RPMI7951 (cell line): ENCODE measurements at regions not wholly inside any gene's neighbourhood (a gene's known extent, or its start where the extent isn't known, plus 50 kb on each side); places are given as distances from the start of the nearest gene placed in this dataset.
A peak's percentile ranks its signal among the peaks of the same experiment; 100 is the strongest.

Source experiments
- DNase-seq: peaks from one replicate; pipeline ENCODE4 v3.0.0-alpha.2; 2012; ENCODE audit warnings: low read depth

DNA sequence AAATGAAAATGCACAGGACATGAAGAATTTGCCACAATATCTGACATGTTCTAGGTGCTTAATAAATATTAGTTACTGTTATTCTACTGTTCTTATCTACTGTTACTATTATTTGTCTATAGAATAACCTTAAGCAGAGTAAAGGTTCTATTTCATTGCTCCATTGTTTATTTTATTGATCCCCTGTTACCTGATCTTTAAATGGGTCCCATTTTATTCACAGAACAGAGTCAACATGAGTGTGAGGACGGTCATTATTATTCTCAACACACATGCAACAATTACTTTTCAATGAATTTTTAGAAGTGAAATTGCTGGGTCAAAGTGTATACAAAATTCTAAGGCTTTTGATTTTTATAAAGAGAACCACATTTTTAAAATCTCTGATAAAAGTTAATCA is 186.9 kb downstream of the AHR start:
- no peak for DNase-seq

DNA sequence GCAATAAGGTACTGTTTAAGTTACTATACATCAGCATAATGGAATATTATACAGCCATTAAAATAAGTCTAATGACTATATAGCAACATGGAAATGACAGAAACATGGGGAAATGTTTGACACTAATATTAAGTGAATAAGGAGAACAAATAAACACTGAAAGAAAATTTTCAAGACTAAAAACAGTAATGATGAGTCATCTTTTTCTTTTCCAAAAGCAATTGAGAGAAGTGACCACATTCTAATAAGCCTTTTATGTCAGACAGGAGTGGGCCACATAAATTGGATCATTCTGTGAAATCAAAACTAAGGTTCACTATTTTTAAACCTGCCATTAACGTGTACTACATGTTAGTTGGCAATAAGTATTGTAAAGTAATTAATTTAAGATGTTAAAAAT is 187.5 kb downstream of the AHR start:
- no peak for DNase-seq

DNA sequence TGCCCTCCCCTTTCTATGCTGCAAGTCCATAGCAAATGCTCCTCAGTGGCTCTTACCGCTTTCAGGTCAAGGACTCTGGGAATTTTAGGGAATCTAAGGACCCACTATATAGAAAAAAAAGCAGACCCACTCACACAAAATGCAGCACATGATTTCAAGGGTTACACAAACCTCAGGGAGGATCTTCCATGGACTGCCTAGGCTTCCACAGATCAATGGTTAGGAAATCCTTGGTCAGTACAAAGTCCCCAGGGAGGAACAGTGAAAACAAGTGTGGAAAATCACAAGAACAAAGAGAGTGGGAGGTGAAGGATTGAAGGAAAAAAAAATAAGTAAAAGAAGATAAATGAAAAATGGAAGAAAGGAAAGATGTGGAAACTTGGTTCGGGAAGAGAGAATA is 188.4 kb downstream of the AHR start:
- no peak for DNase-seq

DNA sequence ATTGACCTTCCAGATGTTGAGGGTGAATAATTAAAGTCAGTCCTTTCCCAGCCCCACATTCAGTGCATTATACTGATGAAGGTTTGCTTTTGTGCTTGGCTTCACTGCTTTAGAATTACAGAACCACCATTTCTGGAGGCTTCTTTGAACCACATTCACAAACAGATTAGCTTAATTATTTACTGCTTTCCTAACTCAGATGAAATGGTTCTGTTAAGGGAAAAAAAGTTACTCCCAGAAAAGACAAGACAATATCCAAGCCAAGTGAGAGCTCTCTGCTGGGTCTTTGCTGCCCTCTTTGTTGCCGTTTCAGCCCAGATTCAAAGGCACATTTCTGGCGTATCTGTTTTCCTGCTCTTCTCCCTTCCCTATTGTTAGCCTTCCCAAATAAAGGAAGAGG is 188.9 kb downstream of the AHR start:
- DNase-seq, result no peak

DNA sequence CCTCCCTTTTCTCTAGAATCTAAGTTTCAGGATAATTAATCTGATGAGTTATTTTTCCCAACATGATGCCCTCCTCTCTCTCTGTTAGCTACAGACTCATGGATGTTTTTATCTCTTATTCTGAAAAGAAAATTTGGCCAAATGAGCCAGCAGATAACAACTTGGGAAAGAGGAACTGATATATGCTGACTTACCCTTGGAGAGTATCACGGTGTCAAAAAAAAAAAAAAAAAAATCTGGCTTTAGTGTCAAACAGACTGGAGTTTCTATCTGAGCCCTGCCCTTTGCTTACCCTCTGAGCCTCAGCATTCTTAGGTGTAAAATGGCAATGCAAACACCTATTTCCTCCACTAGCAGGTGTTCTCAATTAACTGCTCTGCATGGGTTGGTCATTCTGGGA is 190.4 kb downstream of the AHR start:
- DNase-seq, result no peak

DNA sequence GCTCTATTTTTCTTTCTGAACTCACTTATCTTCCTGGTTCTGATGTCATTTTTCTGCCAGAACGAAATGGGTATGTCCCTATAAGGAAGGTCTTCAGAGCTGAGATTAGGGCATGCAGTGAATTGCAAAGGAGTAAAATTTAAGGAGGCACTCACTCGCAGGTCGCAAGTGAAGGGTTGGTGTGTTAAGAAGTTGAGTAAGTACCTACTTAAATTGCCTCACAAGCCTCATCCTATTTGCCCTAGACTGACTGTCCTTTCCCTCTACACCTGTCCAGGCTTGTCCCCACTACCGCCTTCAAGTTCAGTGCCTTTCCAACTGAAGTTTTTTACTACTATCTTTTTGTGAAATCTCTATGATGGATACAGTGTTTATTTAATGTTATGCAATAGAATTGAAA is 191.5 kb downstream of the AHR start:
- DNase-seq, result no peak

DNA sequence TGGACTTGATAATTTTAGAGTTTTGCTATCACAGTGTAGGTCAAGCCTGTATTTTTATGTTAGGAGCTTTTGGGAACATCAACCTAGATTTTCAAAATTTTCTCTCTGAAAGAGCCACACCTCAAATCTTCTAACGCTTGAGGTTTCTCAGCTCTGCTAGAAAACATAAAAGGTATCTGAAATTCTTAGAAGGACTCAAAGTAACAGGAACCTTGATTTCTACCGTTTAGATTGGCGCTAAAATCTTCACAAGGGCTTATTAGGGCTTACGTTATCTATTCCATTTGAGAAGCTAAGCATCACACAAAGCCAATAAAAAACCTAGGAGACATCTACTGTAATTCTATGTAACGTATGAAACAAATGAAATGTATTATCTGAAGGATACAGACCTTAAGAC is 192.4 kb downstream of the AHR start:
- DNase-seq, result no peak

DNA sequence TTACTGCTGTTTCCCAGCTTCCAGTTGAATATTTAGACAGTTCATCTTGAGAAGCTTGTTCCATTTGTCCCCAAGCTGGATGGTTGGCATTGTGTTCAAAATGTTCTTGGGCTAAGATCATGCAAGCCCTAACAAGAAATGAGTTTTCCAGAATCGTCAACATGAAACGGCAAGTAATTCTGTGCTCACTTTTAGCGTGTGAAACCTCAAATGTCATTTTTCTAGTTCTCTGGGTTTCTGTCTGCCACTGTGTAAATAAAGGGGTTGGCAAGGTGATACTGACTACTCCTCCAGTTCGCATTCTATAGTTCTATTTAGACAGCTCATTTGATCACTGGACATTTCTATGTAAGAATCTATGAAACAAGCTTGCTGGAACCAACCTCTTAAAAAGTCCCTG is 194.0 kb downstream of the AHR start:
- no peak for DNase-seq

DNA sequence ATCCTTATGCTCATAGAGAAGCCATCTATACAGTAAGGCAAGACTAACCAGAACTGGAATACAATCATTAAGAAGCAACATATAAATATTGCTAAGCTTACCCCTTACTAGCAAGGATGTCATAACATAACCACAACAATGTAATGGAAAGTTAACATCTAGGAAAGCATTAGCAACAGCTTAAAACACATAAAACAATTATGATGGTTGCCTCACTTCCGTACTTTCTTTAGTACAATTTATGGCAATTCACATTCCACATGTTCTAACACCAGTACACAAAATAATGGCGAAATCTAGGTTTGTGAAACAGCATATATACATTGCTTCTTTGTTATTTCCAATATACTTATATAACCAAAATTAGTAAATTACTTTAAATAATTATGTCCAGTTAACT is 195.0 kb downstream of the AHR start:
- no peak for DNase-seq

DNA sequence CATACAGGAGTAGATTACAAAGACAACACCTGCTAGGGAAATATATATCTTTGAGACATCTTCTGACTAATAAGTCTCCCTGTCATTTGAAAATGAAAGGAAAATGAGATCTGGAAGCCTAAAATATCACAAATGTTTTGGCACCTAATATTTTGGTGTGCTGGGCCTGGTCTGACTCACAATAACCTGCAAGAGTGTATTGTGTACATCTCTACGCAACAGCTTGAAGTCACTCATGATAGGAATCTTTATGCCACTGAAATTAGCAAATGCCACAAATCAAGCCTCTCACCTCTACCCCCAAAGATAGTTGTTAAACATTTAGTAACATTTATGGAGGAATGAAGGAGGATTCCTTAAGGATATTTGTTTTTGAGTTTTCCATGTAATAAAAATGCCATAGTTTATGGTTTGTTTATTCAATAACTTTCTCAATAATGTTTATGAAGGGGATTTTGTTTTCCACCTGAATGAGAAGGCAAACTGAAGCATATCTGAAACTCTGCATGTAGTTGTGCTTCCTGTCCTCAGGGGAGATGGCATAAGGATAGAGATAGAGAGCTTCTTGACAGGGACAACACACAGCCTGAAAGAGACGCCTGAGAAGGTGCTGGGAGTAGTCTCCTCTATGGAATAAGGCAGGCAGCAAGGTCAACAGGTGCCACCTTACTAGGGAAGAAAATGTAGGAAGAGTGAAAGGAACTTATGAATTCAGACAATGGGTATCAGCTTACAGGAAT is 197.4 kb downstream of the AHR start:
- DNase-seq, result no peak

DNA sequence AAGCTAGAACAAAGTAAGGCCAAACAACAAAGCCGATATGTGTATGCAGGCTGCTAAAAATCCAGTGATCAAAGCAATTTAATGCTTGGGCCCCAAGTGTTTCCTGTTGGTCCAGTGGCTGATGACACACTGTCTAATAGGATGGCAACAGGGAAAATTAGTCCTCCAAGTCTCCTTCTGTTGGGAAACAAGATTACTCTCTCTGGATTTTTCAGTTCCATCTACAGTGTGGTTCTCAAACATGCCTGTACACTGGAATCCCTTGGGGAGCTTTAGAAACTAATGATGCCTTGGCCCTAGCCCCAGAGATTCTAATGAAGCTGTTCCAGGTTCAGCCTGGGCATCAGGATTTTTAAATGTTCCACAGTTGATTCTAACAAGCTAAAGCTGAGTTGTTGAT is 198.7 kb downstream of the AHR start:
- no peak for DNase-seq

DNA sequence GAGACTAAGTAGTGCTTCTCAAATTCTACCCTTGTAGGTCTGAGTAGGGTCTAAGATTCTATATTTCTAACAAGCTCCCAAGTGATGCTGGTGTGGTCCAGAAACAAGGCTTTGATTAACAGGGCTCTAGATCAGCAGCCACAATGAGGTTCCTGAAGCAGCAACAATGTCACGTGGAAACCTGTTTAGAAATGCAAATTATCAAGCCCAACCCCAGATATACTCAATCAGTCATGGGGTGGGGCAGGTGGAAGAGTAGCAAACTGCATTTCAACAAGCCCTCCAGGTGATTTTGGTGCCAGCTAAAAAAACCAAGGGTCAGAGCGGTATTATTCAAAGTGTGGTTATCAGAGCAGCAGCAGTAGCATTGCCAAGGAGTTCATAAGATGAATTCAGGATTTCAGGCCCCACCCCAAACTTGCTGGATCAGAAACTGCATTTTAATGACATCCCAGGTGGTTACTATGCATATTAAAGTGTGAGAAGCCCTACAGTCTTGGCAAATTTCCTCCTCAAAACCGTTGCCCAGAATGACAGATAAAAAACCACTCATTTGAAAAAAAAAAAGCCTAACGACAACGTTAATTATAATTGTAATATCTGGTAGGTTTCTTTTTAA is 199.2 kb downstream of the AHR start:
- DNase-seq, result no peak

DNA sequence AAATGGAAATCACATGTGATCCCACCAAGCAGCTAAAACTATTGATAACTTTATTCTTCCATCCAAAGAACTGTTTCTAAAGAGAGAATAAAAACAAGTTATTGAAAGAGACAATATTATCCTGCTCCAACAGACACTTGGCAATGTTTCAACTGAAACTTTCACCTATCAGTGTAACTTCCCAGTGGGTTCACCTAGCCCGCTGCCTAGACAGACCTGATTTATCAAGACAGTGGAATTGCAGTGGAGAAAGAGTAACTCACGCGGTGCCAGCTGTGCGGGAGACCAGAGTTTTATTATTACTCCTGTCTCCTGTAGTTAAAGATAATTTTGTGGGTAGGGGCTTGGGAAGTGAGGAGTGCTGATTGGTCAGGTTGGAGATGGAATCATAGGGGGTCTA is 199.8 kb downstream of the AHR start:
- no peak for DNase-seq

DNA sequence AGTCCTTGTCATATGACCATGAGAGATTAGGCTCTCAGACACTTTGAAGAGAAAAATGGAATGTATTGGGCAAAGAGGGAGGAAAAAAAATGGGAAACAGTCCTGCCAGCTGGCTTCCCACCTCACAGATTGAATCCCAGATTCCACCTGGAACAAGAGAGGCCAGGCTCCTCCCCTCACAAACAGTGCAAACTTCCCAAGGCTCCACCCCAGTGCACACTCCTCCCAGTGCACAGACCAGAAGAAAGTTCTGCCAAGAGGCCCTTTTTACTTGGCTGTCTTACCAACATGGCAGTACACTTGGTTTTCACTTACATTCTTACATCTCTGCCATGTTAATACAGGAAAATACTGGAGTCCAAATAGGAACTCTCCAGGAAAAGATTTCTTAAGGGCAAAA is 202.3 kb downstream of the AHR start:
- no peak for DNase-seq

DNA sequence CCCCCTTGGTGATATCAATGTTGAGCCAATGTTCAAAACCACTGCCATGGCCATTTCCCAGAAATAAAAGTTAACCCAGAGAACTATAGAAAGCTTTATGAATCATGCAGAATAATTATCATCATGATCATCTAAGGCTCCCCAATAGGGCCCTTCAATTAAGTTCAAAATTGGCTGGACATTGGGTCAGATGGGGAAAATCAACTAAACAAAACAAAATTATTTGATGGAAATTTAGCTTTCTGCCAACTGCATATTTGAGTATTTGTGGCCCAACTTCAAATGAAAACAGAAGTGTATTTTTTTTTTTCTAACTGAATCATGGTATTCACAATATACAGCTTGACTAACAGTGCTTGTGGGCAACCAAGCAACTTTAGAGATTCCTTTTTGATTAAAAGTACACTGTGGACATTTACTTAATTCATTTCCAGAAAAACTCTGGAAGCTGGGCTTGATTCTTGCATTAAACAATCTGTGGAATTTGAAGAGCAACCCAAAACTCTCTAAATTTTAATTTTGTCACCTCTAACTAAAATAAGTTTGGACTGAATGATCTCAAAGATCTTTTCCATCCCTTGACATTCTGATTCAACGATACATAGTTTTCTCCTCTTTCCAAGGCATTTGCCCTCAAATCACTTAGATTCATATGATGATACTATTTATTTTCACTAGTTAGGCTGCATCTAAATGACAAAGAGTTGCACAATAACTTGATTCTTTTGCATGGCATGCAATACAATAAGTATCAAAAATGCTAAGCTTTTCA is 203.2 kb downstream of the AHR start:
- DNase-seq, result peak; percentile 21

DNA sequence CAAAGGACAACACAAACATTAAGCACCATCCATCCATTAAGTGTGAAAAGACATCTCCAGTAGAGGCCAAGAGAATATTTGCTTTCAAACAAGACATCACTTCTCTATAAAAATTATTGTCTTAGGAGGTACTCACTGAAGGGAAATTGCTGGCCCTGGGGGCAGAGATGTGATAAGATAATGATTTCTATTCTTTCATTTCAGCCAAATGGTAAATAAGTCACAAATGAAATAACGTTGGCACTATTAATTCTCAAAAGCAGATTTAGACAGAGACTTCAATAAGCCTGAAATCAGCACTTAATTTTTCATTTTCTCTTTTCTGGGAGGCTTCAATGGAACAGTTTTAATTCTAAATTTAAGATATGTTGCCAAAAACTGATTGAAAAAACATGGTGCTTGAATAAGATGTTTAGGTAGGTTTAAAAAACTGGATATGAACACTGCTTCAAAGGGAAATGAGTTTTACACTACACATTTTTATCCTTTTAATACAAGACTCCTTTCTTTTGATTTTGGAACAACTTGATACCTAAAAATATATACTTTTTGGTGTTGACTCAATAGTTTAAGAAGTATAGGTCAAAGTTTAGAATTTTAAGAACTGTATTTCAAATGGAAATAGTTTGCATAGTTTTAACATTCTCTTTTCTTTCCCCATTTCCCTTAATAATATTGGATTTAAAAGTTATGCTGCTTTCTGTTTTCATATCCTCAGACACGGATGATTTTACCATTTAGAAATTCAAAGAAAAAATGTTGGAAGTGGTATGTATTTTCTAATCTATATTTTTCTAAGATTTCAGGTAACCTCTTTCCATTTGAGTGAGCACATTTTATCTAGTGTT is 204.0 kb downstream of the AHR start:
- no peak for DNase-seq

DNA sequence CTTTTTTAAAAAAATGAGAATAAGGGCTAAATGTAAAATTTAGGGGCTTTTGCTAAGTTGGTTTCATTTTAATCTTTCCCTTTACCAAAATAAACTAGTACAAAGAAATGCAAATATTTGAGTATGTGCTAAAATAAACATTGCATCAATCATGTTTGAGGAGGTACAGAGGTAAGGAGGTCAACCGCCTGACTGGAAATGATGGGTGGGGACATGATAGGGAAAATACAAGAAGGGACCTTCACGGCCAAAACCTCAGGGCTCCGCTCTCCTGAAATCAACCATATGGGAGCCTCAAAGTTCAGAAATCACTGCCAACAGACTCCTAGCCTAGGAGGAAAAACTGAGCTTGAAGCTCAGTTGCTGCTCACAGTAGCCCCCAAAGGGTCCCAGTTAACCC is 207.6 kb downstream of the AHR start:
- no peak for DNase-seq

DNA sequence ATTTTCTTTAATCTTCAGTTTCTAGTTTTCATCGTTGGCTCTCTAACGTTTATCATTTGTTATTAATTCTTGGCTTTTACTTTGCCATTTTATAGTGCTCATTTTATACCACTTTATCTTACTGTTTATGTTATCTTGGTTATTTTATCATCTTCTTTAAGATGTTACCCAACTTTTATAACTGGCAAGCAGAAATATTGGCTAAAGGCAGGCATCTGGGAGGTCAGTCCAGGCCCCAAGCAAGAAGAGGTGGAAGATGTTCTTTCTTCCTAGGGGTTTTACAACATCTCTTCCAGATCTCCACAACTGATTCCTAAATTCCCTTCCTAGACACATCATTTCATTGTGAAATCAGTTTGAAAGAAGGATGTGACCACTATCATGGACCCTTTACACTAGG is 208.1 kb downstream of the AHR start:
- DNase-seq, result no peak

DNA sequence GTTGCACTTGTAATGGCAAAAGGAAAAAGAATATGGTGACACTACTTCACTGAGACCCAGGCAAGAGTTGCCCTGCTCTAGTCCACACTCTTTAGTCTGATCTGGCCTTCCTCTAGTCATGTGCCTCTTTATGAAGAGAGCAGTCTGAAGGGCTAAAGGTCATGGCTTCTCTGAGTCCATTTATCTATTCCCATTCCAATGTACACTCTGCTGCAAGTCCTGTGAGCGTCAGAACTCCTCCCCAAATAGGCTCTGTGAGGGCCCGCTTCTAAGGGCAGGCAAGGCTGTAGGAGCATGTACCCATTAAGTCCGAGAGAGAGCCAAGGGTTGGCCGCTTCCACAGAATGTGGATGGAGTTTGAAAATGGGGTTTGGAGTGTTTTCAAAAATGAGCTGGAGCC is 209.3 kb downstream of the AHR start:
- no peak for DNase-seq

DNA sequence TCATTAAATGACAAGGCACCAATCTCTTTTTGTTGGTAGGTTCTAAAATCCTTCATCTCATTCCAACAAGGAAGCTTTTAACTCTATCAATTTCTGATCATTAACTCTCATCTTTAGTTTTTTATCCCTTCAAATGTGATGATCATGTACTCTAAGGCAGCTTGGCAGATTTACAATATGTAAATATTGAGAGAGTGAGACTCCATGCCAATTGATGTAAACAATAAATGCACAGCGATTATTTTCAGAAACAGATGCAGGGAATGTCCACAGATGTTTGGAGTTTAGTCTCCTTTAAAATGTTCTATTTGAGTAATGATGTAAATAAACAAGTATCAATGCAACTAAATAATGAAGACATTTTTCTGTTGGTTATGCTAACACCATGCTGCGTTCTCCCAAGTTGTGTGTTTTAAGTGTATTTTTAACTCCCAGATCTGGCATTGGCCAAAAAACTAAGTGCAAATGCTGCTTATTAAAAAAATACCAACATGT is 213.8 kb downstream of the AHR start:
- no peak for DNase-seq

DNA sequence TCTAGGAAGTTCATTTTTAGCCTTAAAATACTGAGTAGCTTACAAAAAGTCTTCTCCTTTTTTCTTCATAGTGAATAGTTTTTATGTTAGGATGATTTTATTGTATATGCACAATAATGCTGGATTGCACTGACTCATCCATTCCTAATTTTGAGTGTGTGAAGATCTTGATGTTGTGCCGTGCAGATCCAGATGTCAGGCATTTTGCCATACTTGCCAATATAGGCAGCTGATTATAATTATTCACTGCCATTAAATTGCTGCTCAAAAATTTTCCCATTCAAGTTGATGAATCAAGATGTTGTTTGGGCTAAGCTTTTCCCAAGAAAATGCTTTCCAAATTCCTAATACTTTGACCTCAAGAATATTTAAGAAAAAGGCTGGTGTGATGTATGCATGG is 218.3 kb downstream of the AHR start:
- peak; percentile 75 for DNase-seq

DNA sequence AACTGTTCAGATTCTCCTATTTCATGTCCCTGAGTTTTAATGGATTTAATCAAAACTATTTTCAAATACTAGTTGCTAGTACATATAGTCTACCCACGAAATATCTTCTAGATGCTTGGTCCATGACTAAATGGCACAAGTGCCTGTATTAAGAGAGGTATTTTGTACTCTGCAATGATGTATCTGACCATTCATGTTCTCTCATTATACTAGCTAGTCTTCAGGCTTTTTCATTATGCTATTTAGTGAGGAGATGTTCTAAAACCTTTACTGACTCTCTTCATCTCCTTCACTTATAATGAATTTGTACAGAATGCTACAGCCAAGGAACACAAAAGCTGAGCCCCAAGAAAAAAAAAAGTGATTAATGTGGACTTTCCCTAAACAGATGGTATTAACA is 222.5 kb downstream of the AHR start:
- no peak for DNase-seq
